ENCODE measurements at regions not wholly inside any gene's neighbourhood (a gene's known extent, or its start where the extent isn't known, plus 50 kb on each side); places are given as distances from the start of the nearest gene placed in this dataset.

GRCh38 chr2:19525313-19525712, 166.9 kb upstream of the OSR1 start:
- H3K9me3 ChIP-seq, result no peaks in the 10 kb centered on the region
- DNase-seq (ENCODE audit: low spot score in 2 of 2), result no peak
- no peak overlapping the region for H3K4me3 ChIP-seq
- no peak overlapping the region for H3K27ac ChIP-seq
- TF ChIP-seq CTCF (IDR thresholded peaks at IDR 0.05), result no peak
- H3K27me3 ChIP-seq, result no peaks in the 10 kb centered on the region
- intact Hi-C loops (cut with DNase I), result no loop called here
- no peaks in the 10 kb centered on the region for H3K36me3 ChIP-seq
- no peaks in the 10 kb centered on the region for H3K4me1 ChIP-seq

- no peak overlapping the region for H3K27ac ChIP-seq
- no peaks in the 10 kb centered on the region for H3K27me3 ChIP-seq
- no peaks in the 10 kb centered on the region for H3K9me3 ChIP-seq
- intact Hi-C loops (cut with DNase I), result no loop called here
- no peak for TF ChIP-seq CTCF (IDR thresholded peaks at IDR 0.05)
- no peak overlapping the region for H3K4me3 ChIP-seq
- DNase-seq (ENCODE audit: low spot score in 2 of 2), result no peak
- no peaks in the 10 kb centered on the region for H3K4me1 ChIP-seq
- no peaks in the 10 kb centered on the region for H3K36me3 ChIP-seq
These were observed 160.6 kb upstream of the OSR1 start for GRCh38 chr2:19519045-19519444.

DNA sequence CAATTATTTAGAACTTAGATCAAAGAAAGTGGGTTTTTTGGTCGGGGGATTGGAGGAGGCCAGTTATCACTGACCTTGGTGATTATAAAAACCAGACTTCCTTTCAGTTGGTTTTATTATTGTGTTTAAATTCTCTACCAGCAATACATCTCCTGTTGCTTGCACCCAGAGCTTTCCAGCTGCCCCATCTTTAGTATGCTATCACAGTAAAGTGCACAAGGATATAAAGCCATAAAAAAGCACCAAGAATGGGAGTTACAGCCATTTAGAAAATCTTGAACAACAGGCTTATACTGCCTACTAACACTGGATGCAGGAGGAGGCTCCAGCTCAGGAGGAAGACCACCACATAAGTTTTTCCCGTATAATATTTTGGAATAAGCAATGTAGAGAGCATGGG, 148.7 kb upstream of the OSR1 start:
- intact Hi-C loops (cut with DNase I), result no loop called here
- no peak overlapping the region for H3K27ac ChIP-seq
- no peaks in the 10 kb centered on the region for H3K27me3 ChIP-seq
- H3K36me3 ChIP-seq, result no peaks in the 10 kb centered on the region
- TF ChIP-seq CTCF (IDR thresholded peaks at IDR 0.05), result no peak
- H3K4me3 ChIP-seq, result no peak overlapping the region
- no peaks in the 10 kb centered on the region for H3K4me1 ChIP-seq
- no peak for DNase-seq (ENCODE audit: low spot score in 2 of 2)
- peaks cover 0 to 2% of the 10 kb centered on the region in 2 donors for H3K9me3 ChIP-seq

- no peak overlapping the region for H3K4me3 ChIP-seq
- no peak for DNase-seq (ENCODE audit: low spot score in 2 of 2)
- H3K27me3 ChIP-seq, result no peaks in the 10 kb centered on the region
- intact Hi-C loops (cut with DNase I), result no loop called here
- no peak for TF ChIP-seq CTCF (IDR thresholded peaks at IDR 0.05)
- no peaks in the 10 kb centered on the region for H3K36me3 ChIP-seq
- H3K4me1 ChIP-seq, result no peaks in the 10 kb centered on the region
- no peak overlapping the region for H3K27ac ChIP-seq
- no peaks in the 10 kb centered on the region for H3K9me3 ChIP-seq
These were observed 147.0 kb upstream of the OSR1 start for GRCh38 chr2:19505199-19506136.

GRCh38 chr2:19504400-19505198, 146.2 kb upstream of the OSR1 start:
- Histone ChIP-seq H3K27ac (no peak overlapping the region), H3K4me3 (no peak overlapping the region), H3K9me3 (no peaks in the 10 kb centered on the region), H3K4me1 (no peaks in the 10 kb centered on the region), H3K36me3 (no peaks in the 10 kb centered on the region), H3K27me3 (no peaks in the 10 kb centered on the region)
- no peak for DNase-seq (ENCODE audit: low spot score in 2 of 2)
- no peak for TF ChIP-seq CTCF (IDR thresholded peaks at IDR 0.05)
- intact Hi-C loops (cut with DNase I), result no loop called here

All from ascending aorta (tissue), 2 donors.